ELF-1 (cell line): ENCODE measurements at regions not wholly inside any gene's neighbourhood (a gene's known extent, or its start where the extent isn't known, plus 50 kb on each side); places are given as distances from the start of the nearest gene placed in this dataset.
"Not testable (repeated sequence)": the region's sequence is repeated elsewhere in the genome, so short reads cannot be mapped to it uniquely, and the experiment has no call there.

Experiments used
- DNase-seq: peaks from one replicate; pipeline ENCODE4 v3.0.0-alpha.2; 2016; ENCODE audit warnings: low read depth, low spot score

DNA sequence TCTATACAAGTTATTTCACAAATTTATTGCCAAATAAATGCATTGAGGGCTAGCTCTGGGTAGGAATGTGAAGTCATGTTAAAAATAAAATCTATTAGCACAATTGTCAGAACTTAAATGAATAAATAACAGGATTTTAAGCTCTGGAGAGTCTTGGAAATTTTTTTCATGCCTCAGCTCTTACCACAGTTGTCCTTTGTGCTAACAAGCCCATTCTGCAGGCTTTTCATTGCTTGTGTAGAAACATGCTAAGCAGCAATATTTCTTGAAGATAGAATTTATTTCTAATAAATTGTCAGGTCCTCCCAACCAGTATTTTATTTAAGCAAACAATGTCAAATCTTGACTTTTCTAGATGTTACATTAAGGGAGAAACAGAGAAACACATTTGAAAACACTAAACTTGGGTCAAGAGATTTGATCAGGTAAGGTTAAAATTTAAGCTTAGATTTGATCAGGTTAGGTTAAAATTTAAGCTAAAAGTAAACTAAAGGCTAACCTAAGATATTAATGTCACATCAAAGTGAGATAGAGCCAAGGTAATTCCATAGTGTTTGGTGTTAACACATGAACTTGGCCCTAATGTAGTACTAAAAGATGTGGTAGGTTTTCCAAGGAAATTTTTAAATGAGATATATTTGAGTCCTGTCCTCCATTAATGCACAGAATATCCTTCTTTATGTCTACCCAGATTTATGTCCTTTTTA, 179.1 kb upstream of the IL1RAPL1 start:
- DNase-seq: no peak

DNA sequence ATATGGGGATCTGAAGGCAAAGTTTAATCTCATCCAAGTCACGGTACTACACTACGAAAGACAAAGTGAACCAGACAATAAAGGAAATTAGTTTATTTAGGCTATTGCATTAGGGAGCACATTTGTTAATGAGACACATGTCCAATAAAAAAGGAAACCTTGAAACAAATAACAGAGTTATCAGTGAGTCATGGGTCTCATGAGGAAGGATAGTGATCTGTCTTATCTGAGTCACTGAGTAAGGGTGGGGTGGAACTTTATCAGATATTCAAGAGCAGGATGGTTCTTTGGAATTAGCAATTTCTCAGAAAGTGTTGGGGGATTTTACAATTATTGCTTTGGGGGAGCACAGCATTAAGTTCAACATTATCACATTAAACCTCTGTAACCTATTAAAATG, 188.9 kb upstream of the IL1RAPL1 start:
- no peak for DNase-seq

DNA sequence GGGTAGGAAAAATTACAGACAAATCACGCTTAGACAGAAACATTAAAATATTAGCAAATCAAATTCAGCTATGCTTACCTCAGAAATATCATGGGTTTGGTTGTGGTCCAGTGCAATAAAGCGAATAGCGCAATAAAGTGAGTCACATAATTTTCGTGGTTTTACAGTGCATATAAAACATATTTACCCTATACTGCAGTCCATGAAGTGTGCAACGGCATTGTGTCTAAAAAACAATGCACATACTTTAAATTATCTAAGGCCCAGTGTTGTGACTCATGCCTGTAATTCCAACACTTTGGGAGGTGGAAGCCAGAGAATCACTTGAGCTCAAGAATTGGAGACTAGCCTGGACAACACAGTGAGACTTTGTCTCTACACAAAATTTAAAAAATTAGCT, 195.7 kb upstream of the IL1RAPL1 start:
- no peak for DNase-seq

DNA sequence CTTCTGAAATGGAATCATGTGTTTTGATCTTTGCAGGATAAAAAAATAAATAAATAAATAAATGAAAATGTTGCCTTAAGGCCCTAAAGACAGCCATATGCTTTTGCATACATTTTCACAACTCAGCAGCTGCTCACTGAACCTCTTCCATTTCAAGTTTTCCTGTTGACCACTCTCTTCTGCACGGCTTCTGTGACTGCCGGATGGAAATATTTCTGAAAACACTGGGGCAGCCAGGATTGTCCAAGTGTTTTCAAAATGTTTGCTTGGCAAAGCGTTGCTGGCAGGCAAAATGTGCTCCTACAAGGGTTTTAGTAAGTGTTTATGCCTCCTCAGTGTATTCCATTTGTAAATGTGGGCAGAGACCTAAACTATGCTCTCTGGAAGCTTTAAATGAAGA, 208.1 kb upstream of the IL1RAPL1 start:
- DNase-seq: no peak

DNA sequence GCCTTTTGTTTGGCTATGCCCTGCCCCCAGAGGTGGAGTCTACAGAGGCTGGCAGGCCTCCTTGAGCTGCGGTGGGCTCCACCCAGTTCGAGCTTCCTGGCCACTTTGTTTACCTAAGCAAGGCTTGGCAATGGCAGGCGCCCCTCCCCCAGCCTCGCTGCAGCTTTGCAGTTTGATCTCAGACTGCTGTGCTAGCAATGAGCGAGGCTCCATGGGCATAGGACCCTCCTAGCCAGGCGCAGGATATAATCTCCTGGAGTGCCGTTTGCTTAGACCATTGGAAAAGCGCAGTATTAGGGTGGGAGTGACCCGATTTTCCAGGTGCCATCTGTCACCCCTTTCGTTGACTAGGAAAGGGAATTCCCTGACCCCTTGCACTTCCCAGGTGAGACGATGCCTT, 219.6 kb upstream of the IL1RAPL1 start:
- not testable (repeated sequence) for DNase-seq

DNA sequence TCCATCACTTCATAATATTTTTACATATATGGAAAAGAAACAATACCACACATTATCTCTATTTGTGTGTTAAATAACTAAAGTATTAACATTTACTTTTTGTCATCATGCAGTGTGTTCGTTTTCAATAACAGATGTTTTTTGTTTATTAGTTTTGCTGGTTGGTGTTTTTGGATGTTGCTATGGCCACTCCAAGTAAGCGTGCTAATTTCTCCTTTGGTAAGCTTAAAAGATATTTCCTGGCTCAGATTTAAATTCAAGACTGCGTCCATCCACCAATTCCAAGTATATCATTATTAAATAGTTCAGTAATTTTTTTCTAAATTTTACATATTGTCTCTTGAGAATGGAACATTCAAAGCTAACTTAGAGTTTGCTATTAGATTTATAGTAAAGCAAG, 235.4 kb upstream of the IL1RAPL1 start:
- no peak for DNase-seq

DNA sequence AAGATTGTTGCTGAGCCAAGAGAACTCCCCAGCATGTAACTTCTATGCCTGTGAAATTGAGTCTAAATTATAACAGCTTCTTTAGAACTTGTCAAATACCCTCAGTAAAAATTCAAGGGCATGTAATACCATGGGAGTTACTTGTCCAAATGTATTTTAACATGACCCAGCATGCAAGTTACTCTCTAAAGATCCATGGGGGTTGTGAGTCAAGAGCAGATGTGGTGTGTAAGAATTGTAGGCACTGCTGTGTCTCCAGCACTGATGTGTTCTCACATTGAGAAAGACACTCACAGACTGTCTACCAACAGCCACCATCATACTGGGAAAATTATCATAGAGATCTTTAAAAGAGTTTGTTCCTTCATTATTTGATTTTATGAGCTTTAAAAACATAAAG, 237.4 kb upstream of the IL1RAPL1 start:
- DNase-seq: no peak

DNA sequence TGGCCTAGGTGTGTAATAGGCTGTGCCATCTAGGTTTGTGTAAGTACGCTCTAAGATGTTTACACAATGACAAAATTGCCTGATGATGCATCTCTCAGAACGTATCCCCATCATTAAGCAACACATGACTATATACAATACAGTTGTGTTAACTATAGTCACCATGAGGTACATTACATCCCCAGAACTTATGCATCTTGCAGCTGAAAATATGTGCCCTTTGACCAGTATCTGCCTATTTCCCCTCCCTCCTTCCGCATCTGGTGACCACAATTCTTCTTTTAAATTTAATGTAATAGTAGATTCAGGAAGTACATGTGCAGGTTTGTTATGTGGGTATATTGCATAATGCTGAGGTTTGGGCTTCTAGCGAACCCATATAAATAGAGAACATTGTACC, 239.8 kb upstream of the IL1RAPL1 start:
- DNase-seq: no peak

DNA sequence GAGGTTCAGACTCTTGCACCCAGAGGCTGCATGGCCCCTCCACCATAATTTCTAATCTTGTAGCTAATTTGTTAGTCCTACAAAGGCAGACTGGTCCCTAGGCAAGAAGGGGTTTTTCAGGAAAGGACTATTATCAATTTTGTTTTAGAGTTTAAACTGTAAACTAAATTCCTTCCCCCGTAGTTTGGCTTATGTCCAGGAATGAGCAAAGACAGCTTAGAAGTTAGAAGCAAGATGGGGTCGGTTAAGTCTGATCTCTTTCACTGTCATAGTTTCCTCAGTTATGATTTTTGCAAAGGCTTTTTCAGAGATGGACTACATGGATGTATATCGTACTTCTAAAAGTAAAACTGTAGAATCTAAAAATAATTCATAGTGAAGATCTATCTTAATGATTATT, 258.1 kb upstream of the IL1RAPL1 start:
- DNase-seq: no peak

DNA sequence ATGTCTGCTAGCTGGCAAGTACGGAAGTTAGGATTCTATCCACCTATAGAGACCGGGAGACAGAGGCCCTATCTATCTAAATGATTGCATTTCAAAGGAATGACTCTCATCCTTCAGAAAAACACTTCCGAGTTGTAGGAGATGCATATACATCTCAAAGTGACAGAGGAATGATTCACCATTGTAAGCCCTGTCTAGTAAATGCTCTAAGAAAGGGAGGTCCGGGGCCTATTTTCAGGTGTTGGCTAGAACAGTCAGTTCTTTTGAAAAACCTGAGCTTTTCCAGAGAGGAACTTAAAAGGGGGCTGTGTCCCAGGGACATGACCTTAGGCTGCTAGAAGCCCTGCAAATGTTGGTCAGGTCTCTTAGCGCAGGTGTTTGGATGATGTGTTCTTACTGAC, 262.9 kb upstream of the IL1RAPL1 start:
- peak; percentile 63 for DNase-seq

DNA sequence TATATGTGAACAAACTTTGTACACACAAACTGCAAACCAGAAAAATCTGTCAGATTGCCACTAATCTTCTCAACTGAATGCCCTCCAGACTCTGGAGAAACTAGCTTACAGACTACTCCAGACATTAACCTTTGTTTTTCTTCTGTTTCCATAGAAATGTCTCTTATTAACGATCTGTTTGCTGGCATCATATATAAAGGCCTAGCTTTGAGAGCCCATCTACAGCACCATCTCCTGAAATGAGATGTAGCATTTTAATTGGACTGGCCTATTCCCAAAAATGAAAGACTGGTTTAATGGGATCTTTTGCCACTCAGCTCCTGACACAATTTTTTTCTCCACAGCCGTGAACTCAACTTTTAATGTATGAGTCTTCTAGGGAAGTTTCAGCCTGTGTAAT, 266.0 kb upstream of the IL1RAPL1 start:
- no peak for DNase-seq

DNA sequence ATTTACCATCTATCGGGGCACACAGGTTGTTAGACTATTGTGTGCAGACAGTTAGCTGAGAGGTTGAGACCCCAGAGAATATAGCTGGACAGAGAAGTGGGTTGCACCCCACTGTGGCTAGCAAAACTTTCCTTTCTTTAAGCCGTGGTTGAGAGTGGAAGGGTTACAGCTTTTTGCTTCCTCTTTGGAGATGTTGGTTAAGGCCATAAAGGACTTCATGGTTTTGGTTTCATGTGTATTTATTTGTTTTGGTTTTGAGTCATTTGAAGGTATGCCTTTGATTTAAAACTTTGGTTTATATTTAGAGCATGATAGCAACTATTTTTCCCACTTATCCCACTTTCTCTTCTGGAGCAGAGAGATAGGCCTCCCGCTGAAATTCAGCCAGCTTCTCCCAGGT, 274.3 kb upstream of the IL1RAPL1 start:
- DNase-seq: no peak

DNA sequence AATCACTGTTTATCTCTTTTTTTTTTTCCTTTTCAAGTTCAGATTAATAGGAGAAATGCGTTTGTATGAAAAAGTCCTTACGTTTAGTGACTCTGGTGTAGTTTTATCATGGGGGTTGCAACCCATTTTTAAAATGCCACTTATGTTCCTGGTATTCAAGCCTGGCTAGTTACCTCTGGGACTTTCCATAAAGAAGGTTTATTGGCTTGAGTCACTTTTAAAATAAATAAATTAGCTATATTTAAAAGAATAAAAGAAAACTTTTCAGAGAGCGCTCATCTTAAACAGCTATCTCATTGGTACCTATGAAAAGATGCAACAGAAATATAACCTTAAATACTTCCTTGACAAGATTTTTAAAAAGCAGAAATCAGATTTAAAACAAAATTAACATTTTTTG, 275.0 kb upstream of the IL1RAPL1 start:
- DNase-seq: no peak

DNA sequence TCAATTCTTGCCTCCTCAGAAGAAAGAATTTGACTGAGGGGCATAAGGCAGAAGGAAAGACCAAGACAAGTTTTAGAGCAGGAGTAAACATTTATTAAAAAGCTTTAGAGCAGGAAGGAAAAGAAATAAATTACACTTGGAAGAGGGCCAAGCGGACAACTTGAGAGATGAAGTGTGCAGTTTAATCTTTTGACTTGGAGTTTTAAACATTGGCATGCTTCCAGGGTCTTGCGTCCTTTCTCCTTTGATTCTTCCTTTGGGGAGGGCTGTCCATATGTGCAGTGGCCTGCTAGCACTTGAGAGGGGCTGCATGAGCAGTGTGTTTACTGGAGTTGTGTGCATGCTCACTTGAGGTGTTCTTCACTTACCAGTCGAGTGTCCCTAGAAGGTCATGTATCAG, 275.8 kb upstream of the IL1RAPL1 start:
- no peak for DNase-seq

DNA sequence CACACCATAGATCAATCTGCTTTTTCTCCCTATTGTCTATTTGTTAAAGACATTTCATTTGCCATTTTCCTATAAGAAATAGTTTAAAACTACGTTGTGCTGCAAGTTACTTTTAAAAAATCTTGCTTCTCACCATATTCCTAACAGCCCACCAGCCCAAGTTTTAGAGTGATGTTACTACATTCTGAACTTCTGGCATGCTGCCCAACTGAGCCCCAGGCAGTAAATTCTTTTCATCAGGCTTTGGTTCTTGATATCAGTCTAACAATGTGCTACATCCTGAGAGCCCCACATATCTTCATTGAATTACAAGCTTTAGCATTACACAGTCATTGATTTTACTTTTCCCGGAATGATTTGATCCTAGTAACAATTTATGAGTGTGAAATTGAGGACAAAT, 283.8 kb upstream of the IL1RAPL1 start:
- DNase-seq: peak; percentile 10

DNA sequence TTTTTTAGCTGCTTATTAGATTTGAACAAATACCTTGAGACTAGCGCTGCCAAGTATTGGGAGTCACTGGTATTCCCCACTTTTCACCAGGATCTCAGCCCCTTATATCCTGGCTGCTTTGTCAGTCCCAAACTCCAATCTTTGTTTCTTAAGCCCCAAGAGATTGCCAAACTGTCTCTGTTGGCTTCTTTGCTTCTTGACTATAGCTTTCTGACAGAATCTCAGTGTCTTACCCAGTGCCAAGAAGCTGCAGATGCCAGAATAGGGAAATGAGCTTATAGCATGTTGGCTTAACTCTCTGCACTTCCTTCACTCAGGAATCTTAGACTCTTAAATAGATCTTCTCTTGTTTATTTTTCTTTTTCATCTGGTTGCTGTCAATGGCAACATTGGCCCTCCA, 297.5 kb upstream of the DCAF8L1 start:
- DNase-seq: no peak

DNA sequence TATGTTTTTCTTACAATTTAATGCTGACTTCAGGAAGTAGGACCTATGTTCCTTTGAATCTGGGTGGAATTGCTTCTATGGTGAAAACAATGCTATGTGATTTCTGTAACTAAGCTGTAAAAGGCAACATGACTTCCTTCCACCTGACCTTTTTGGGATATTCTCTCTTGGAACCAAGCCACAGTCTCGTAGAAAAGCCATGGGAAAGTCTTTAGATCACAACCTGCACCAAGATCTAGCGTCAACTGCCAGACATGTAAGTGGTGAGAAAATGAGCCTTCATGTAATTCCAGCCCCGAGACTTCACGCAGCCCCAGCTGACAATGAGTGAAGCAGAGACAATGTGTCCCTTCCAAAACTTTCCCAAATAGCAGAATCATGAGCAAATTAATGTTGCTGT, 297.0 kb upstream of the DCAF8L1 start:
- DNase-seq: no peak

DNA sequence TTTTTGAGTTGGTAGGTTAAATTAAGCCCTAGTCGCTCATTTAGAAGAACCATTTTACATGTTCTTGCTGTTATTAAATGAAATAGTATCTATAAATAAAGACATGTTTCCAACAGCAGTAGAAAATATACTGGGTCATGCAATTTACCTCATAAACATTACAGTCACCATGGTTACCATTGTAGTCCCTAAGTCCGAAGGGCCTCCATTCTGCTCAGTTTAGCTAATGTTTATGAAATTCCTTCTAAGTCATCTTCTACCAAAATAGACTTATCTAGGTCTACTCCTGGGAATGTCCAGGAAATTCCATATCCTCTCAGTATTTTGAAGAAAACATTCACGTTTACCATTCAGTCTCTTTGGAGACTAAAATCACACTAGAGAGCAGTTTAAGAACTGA, 292.5 kb upstream of the DCAF8L1 start:
- DNase-seq: no peak

DNA sequence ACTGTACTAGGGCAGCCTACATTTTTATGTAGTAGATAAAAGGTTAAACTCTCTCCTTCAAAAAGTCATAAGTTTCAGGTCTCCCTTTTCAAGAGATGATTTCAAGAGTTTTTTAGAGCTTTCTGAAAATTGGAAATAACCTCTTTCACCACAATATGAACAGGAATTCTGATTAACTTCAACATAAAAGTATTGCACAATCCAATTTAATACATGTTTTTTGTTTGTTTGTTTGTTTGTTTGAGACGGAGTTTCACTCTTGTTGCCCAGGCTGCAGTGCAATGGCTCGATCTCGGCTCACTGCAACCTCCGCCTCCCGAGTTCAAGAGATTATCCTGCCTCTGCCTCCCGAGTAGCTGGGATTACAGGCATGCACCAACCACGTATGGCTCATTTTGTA, 265.4 kb upstream of the DCAF8L1 start:
- DNase-seq: no peak

DNA sequence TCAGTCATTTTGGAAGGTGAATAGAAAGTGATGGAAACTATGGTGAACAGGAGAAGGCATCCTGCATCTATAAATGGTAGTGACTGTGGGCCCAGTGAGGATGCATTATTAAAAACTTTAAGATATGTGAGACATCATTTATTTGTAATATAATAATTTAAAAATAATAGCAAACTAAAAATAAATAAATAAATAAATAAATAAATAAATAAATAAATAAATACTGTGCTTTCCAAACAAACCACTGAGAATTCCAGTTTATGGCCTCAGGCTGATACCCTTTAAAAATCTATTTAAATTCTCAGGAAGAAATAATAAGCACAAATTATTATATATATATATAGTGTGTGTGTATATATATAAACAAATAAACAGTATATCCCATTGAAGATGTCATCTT, 248.0 kb upstream of the DCAF8L1 start:
- no peak for DNase-seq

DNA sequence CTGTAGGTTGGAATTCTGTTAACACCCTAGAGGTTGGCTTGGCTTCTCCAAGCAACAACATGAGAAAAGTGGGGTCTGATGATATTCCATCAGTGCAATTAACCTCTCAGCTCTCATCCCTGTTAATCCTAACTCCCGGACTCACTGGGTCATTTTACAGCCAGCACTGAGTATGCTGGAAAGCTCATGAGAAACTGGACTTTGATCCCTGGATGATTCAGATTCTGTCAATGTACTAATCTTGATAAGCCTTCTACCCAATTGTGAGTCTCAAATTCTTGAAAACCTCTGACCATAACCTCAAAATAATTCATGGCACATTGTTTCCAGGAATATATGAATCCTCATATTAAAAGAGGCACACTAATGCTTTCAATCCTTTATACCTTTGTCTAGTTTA, 244.3 kb upstream of the DCAF8L1 start:
- no peak for DNase-seq

DNA sequence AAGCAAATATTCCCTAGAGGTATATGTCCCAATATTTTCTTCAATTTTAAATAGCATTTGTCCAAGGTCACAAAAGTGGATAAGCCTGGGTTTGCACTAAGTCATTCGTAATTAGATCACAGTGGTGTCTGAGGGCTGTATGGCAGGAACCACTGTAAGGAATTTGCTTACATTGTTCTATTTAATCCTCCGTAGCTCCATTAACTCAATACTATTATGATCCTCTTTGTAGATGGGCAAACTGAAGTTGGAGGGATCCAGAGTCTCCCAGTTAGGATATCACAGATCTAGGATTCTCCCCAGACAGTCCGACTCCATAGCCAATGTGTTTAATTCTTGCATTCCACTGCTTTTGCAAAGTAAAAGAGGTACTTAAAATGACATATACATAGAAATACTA, 242.7 kb upstream of the DCAF8L1 start:
- no peak for DNase-seq

DNA sequence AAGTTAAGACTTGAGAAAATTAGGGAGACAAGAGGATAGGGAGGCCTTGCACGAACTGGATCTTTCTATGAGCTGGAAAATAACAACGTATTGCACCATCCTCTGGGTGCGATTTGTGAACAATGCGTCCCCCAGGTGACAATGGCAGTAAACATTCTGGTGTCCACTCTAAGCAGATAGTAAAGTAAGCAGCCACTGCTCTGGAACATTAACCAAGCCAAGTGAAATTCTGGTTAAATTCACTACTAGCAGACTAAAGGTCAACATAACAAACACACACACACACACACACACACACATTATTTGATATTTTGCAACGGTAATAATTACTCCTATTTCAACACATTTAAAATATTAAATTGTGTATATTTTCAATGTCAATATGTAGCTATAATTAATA, 242.2 kb upstream of the DCAF8L1 start:
- DNase-seq: no peak

DNA sequence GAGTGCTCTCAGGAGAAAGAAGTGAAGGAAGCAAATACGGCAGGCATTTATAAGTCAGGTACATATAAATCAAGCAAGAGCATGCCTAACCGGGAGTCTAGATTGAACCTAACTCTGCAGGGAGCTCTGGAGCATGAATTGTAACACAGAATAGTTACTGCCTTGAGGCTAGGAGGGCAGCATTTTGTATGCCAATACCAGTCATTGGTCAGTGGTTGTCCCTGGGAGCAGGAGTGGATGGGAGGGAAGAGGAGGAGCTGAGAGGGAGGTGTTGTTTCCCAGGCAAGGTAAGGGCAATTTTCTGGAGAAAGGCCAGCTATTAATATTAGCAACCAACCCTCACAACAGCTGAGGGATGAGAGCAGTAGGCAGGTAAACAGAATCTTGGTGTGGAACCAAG, 224.7 kb upstream of the DCAF8L1 start:
- peak; percentile 63 for DNase-seq
